Uterus (tissue), 2 donors: ENCODE measurements at regions not wholly inside any gene's neighbourhood (a gene's known extent, or its start where the extent isn't known, plus 50 kb on each side); places are given as distances from the start of the nearest gene placed in this dataset.

Experiments
- CTCF ChIP-seq, 4 experiments: fragments of 200-600 bp in 2 of 4; fragments of 450-650 bp in 2 of 4; sonication (generic) in 2 of 4; IDR thresholded peaks; one replicate each; pipeline ENCODE4 v1.5.1; 2016 to 2019; ENCODE audit warnings: antibody characterized with exemption in 4 of 4, mild to moderate bottlenecking in 2 of 4, moderate library complexity in 1 of 4
- POLR2A ChIP-seq, 2 donors: fragments of 450-650 bp; IDR thresholded peaks; one replicate each; pipeline ENCODE4 v1.6.1; 2016; ENCODE audit warnings: antibody characterized with exemption in 2 of 2, mild to moderate bottlenecking in 1 of 2, moderate library complexity in 1 of 2

- TF ChIP-seq CTCF (IDR thresholded peaks at IDR 0.05) (no peak), POLR2A (IDR thresholded peaks at IDR 0.05) (no peak)
Observed at GRCh38 chr6:21912151-21912832, 318.7 kb downstream of the SOX4 start.
